Left ventricle myocardium inferior (tissue), 1 donor: ENCODE measurements at regions not wholly inside any gene's neighbourhood (a gene's known extent, or its start where the extent isn't known, plus 50 kb on each side); places are given as distances from the start of the nearest gene placed in this dataset.

ENCODE experiments used
- DNase-seq: peaks from one replicate; pipeline ENCODE4 v3.0.0-alpha.2; 2020
- H3K27ac ChIP-seq: fragments of 200-600 bp; replicated peaks from 2 replicates; pipeline ENCODE4 v1.8.0; 2021
- H3K27me3 ChIP-seq: fragments of 200-600 bp; 2 replicates; pipeline ENCODE4 v1.8.0; 2021; ENCODE audit warnings: low read depth
- H3K36me3 ChIP-seq: fragments of 200-600 bp; 2 replicates; pipeline ENCODE4 v1.8.0; 2021
- H3K4me1 ChIP-seq: fragments of 200-600 bp; 2 replicates; pipeline ENCODE4 v1.8.0; 2021
- H3K4me3 ChIP-seq: fragments of 200-600 bp; 2 replicates; pipeline ENCODE4 v1.8.0; 2021; ENCODE audit warnings: mild to moderate bottlenecking, moderate library complexity
- H3K9me3 ChIP-seq: fragments of 200-600 bp; replicated peaks from 2 replicates; pipeline ENCODE4 v1.8.0; 2021
- intact Hi-C: fragments of 100-400 bp; cut with micrococcal nuclease; formaldehyde crosslinking; loops from one replicate; pipeline ENCODE4 v1.11.0; 2022
- TF ChIP-seq, protein P1 (sequence below): fragments of 200-600 bp; IDR thresholded peaks from 2 replicates; pipeline ENCODE4 v1.8.0; 2021; ENCODE audit warnings: antibody characterized with exemption, mild to moderate bottlenecking, borderline replicate concordance
- donor health status: DM: no; HTN: yes; CAD: no; lungs with severe emphysema.

DNA sequence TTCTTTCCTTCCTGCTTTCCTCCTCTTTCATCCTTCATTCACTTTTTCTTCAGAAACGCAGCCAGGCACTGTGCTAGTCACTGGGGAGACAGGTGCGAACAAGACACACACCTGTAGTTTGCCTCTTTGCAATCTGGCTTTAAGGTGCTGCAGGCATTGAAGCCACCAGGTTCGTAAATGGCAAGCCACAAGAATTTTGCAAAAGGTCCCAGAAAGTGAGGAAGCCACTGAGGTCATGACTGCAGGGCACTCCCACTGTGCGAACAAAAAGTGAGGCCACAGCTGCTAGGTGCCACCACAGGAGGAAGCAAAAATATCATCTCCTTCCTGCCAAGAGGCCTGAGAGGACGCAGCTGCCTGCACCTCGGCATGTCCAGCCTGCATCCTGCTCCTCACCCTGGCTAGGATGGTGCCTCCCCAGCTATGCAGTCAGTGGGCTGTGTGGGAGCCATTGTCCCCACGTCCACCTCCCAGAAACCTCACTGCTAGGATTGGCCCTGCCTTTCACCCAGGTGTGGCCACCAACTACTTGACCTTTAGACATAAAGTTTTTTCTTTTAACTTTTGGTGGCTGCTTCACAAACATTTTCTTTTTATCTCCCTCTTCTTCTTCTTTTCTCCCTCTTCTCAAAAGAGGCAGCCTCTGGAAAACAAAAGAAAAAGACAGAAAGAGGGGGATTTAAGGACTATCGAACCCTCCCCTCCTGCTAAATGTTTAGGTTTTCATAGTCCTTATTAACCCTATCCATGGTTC is 230.8 kb downstream of the BCAS1 start:
- no peaks in the 10 kb centered on the region for H3K27me3 ChIP-seq
- H3K9me3 ChIP-seq: no peaks in the 10 kb centered on the region
- TF ChIP-seq, protein P1, sequence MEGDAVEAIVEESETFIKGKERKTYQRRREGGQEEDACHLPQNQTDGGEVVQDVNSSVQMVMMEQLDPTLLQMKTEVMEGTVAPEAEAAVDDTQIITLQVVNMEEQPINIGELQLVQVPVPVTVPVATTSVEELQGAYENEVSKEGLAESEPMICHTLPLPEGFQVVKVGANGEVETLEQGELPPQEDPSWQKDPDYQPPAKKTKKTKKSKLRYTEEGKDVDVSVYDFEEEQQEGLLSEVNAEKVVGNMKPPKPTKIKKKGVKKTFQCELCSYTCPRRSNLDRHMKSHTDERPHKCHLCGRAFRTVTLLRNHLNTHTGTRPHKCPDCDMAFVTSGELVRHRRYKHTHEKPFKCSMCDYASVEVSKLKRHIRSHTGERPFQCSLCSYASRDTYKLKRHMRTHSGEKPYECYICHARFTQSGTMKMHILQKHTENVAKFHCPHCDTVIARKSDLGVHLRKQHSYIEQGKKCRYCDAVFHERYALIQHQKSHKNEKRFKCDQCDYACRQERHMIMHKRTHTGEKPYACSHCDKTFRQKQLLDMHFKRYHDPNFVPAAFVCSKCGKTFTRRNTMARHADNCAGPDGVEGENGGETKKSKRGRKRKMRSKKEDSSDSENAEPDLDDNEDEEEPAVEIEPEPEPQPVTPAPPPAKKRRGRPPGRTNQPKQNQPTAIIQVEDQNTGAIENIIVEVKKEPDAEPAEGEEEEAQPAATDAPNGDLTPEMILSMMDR: no peak
- no peaks in the 10 kb centered on the region for H3K36me3 ChIP-seq
- no peak overlapping the region for H3K4me3 ChIP-seq
- H3K27ac ChIP-seq: no peak overlapping the region
- intact Hi-C loops: no loop called here
- DNase-seq: peak; percentile 26
- H3K4me1 ChIP-seq: no peaks in the 10 kb centered on the region

DNA sequence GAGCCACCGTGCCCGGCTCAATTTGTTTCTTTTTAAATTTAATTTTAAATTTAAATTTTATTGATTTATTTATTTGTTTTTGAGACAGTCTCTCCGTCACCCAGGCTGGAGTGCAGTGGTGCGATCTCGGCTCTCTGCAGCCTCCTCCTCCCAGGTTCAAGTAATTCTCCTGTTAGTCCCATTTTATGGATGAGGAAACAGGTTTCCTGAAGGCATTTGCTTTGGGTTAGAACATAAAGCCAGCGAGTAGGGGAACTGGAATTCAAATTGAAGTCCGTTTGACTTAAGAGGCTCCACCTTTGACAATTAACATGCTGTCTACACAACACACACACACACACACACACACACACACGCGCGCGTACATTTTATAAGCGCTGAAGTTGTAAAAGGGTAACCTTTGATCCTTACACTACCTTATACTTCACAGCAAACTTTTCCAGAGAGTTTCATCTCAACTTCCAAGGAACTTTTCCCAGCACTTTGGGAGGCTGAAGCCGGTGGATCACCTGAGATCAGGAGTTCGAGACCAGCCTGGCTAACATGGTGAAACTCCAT is 232.0 kb downstream of the BCAS1 start:
- intact Hi-C loops: no loop called here
- TF ChIP-seq, protein P1: no peak
- H3K4me3 ChIP-seq: no peak overlapping the region
- no peaks in the 10 kb centered on the region for H3K36me3 ChIP-seq
- no peak overlapping the region for H3K27ac ChIP-seq
- no peaks in the 10 kb centered on the region for H3K27me3 ChIP-seq
- DNase-seq: no peak
- H3K4me1 ChIP-seq: no peaks in the 10 kb centered on the region
- H3K9me3 ChIP-seq: no peaks in the 10 kb centered on the region

DNA sequence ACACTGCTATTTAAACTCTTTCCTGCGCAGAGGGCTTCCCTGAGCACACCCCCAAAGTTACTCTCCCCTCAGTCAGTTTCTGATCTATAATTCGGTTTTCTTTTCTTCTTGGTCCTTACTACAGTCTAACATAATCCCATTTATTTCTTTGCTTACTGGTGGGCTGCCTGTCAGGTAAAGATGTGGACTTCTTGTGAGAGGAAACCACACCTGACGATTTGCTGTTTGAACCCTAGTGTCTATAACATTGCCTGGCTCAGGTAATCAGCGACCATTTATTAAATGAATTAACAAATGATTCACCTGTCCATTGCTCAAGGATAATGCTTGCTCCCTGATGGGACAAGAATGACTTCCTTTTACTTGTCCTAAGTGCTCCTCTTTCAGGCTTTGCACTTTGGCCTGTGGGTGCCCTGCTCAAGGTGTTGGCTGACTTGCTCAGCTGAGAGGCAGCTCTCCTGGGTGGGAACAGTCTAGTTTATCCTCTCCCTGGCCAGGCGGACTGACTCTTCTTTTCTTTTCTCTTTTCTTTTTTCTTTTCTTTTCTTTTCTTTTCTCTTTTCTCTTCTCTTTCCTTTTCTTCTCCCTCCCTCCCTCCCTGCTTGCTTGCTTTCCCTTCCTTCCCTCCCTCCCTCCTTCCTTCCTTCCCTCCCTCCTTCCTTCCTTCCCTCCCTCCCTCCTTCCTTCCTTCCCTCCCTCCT is 233.1 kb downstream of the BCAS1 start:
- Histone ChIP-seq H3K4me1 (no peaks in the 10 kb centered on the region), H3K27me3 (no peaks in the 10 kb centered on the region), H3K27ac (no peak overlapping the region), H3K36me3 (no peaks in the 10 kb centered on the region), H3K9me3 (no peaks in the 10 kb centered on the region), H3K4me3 (no peak overlapping the region)
- DNase-seq: no peak
- TF ChIP-seq, protein P1: no peak
- intact Hi-C loops: no loop called here

DNA sequence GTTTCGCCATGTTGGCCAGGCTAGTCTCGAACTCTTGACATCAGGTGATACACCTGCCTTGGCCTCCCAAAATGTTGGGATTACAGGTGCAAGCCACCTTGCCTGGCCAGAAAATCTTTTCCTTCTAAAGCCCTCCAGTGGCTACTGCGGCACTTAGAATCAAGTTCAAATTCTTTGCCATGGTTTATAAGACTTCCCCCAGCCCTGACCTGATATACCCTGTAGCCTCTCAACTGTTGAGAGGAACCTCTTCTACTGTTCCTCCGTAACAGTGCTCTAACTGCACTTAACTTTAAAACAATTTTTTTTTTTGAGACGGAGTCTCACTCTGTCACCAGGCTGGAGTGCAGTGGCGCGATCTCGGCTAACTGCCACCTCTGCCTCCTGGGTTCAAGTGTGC is 235.6 kb downstream of the BCAS1 start:
- TF ChIP-seq, protein P1: no peak

GRCh38 chr20:53834062-53834442 is 236.3 kb downstream of the BCAS1 start:
- DNase-seq: no peak
- no peaks in the 10 kb centered on the region for H3K36me3 ChIP-seq
- no peak overlapping the region for H3K4me3 ChIP-seq
- peaks cover 18% of the 10 kb centered on the region for H3K4me1 ChIP-seq
- no peaks in the 10 kb centered on the region for H3K27me3 ChIP-seq
- TF ChIP-seq, protein P1: no peak
- intact Hi-C loops: no loop called here
- no peaks in the 10 kb centered on the region for H3K9me3 ChIP-seq
- no peak overlapping the region for H3K27ac ChIP-seq

More for the DNA sequence above, 235.6 kb downstream of the BCAS1 start:
- intact Hi-C loops: no loop called here
- DNase-seq: no peak
- Histone ChIP-seq H3K36me3 (no peaks in the 10 kb centered on the region), H3K27me3 (no peaks in the 10 kb centered on the region), H3K4me1 (peaks cover 12% of the 10 kb centered on the region), H3K27ac (no peak overlapping the region), H3K9me3 (no peaks in the 10 kb centered on the region), H3K4me3 (no peak overlapping the region)
